CD4-positive, alpha-beta memory T cell (primary cell): ENCODE measurements at regions not wholly inside any gene's neighbourhood (a gene's known extent, or its start where the extent isn't known, plus 50 kb on each side); places are given as distances from the start of the nearest gene placed in this dataset.

Experiments used
- CTCF ChIA-PET: fragments of 350-600 bp; sonication (Branson Sonifier 250); formaldehyde crosslinking; loops from one replicate; lab custom pipeline; 2021; ENCODE audit warnings: inconsistent platforms; ENCODE audit not compliant: partially characterized antibody; lab: Charles Lee
- POLR2A ChIA-PET: fragments of 350-600 bp; sonication (Branson Sonifier 250); formaldehyde crosslinking; loops from one replicate; lab custom pipeline; 2021; ENCODE audit not compliant: partially characterized antibody; lab: Charles Lee
- DNase-seq, 5 donors: peaks; one replicate each; pipeline versions ENCODE4 v3.0.0 to v3.0.0-alpha.2; 2020 to 2022; ENCODE audit warnings: mixed read lengths in 1 of 5
- H3K27ac ChIP-seq: one replicate; pipeline ENCODE4 v1.7.0; 2013; ENCODE audit warnings: low read depth, low read length
- H3K27me3 ChIP-seq: 2 replicates; pipeline ENCODE4 v1.7.0; 2013; ENCODE audit warnings: mild to moderate bottlenecking, low read length, moderate library complexity; ENCODE audit not compliant: insufficient read depth
- H3K36me3 ChIP-seq: 2 replicates; pipeline ENCODE4 v1.7.0; 2013; ENCODE audit warnings: mild to moderate bottlenecking, low read length, moderate library complexity; ENCODE audit not compliant: insufficient read depth
- H3K4me1 ChIP-seq: 2 replicates; pipeline ENCODE4 v1.7.0; 2013; ENCODE audit warnings: mild to moderate bottlenecking, low read length, moderate library complexity; ENCODE audit not compliant: insufficient read depth
- H3K4me3 ChIP-seq, 2 donors: one replicate each; pipeline ENCODE4 v1.7.0; 2013; ENCODE audit warnings: low read length in 2 of 2, mild to moderate bottlenecking in 1 of 2
- H3K9me3 ChIP-seq, 2 donors: one replicate each; pipeline ENCODE4 v1.7.0; 2013; ENCODE audit warnings: low read length in 2 of 2, control low read depth in 1 of 2; ENCODE audit not compliant: control insufficient read depth in 1 of 2
- H3K27ac Mint-ChIP-seq, 7 donors: one replicate each; pipeline ENCODE4 v1.8.0; 2020 to 2021; ENCODE audit warnings: mixed read lengths in 7 of 7, mild to moderate bottlenecking in 6 of 7, inconsistent platforms in 3 of 7, moderate library complexity in 3 of 7
- H3K27me3 Mint-ChIP-seq, 2 donors: one replicate each; pipeline ENCODE4 v1.8.0; 2020 to 2021; ENCODE audit warnings: mixed read lengths in 2 of 2
- H3K36me3 Mint-ChIP-seq, 2 donors: one replicate each; pipeline ENCODE4 v1.8.0; 2020 to 2021; ENCODE audit warnings: mixed read lengths in 2 of 2, inconsistent platforms in 1 of 2, mild to moderate bottlenecking in 1 of 2
- H3K4me1 Mint-ChIP-seq, 4 donors: one replicate each; pipeline ENCODE4 v1.8.0; 2020 to 2021; ENCODE audit warnings: mixed read lengths in 4 of 4, mild to moderate bottlenecking in 1 of 4
- H3K4me3 Mint-ChIP-seq, 8 donors: one replicate each; pipeline ENCODE4 v1.8.0; 2020 to 2021; ENCODE audit warnings: mixed read lengths in 8 of 8, mild to moderate bottlenecking in 7 of 8, moderate library complexity in 6 of 8, inconsistent platforms in 3 of 8
- H3K9me3 Mint-ChIP-seq, 8 donors: one replicate each; pipeline ENCODE4 v1.8.0; 2020 to 2021; ENCODE audit warnings: mixed read lengths in 8 of 8, mild to moderate bottlenecking in 5 of 8, inconsistent platforms in 3 of 8, moderate library complexity in 1 of 8
- intact Hi-C: fragments of 100-400 bp; cut with micrococcal nuclease; formaldehyde crosslinking; loops from one replicate; pipeline ENCODE4 v1.15.1; 2023

GRCh38 chr18:10059610-10060468 is 146.0 kb downstream of the VAPA start:
- ChIA-PET POLR2A (no interaction called here), CTCF (no interaction called here)
- Mint-ChIP-seq H3K9me3 (peaks cover 0 to 3% (median 0%) of the 10 kb centered on the region in 8 donors), H3K27ac (no peak overlapping the region), H3K4me1 (no peaks in the 10 kb centered on the region), H3K4me3 (no peak overlapping the region), H3K27me3 (peaks cover 0 to 2% of the 10 kb centered on the region in 2 donors), H3K36me3 (no peaks in the 10 kb centered on the region)
- H3K27ac ChIP-seq: no peak overlapping the region
- no peaks in the 10 kb centered on the region for H3K27me3 ChIP-seq
- intact Hi-C loops: no loop called here
- H3K36me3 ChIP-seq: no peaks in the 10 kb centered on the region
- no peaks in the 10 kb centered on the region for H3K4me1 ChIP-seq
- H3K9me3 ChIP-seq: no peaks in the 10 kb centered on the region
- H3K4me3 ChIP-seq: no peak overlapping the region
- no peak for DNase-seq

GRCh38 chr18:10060469-10060782 is 146.6 kb downstream of the VAPA start:
- Mint-ChIP-seq H3K27ac (no peak overlapping the region), H3K27me3 (peaks cover 0 to 2% of the 10 kb centered on the region in 2 donors), H3K36me3 (no peaks in the 10 kb centered on the region), H3K4me3 (no peak overlapping the region), H3K9me3 (peaks cover 0 to 3% (median 0%) of the 10 kb centered on the region in 8 donors), H3K4me1 (no peaks in the 10 kb centered on the region)
- ChIA-PET POLR2A (no interaction called here), CTCF (no interaction called here)
- no peaks in the 10 kb centered on the region for H3K27me3 ChIP-seq
- intact Hi-C loops: no loop called here
- H3K4me1 ChIP-seq: no peaks in the 10 kb centered on the region
- no peak overlapping the region for H3K4me3 ChIP-seq
- no peak for DNase-seq
- no peaks in the 10 kb centered on the region for H3K9me3 ChIP-seq
- no peak overlapping the region for H3K27ac ChIP-seq
- no peaks in the 10 kb centered on the region for H3K36me3 ChIP-seq

- CTCF ChIA-PET: no interaction called here
- Mint-ChIP-seq H3K27ac (no peak overlapping the region), H3K4me3 (no peak overlapping the region), H3K9me3 (peaks cover 0 to 3% (median 0%) of the 10 kb centered on the region in 8 donors), H3K36me3 (no peaks in the 10 kb centered on the region), H3K4me1 (no peaks in the 10 kb centered on the region), H3K27me3 (peaks cover 2 to 4% of the 10 kb centered on the region in 2 donors)
- no peak overlapping the region for H3K27ac ChIP-seq
- H3K36me3 ChIP-seq: no peaks in the 10 kb centered on the region
- no peak for DNase-seq
- no peaks in the 10 kb centered on the region for H3K4me1 ChIP-seq
- no peak overlapping the region for H3K4me3 ChIP-seq
- POLR2A ChIA-PET: no interaction called here
- intact Hi-C loops: no loop called here
- no peaks in the 10 kb centered on the region for H3K27me3 ChIP-seq
- no peaks in the 10 kb centered on the region for H3K9me3 ChIP-seq
Observed at GRCh38 chr18:10060841-10061240, 147.0 kb downstream of the VAPA start.

GRCh38 chr18:10061566-10062140 is 147.8 kb downstream of the VAPA start:
- peaks cover 2 to 4% of the 10 kb centered on the region in 2 donors for H3K27me3 Mint-ChIP-seq
- H3K36me3 Mint-ChIP-seq: no peaks in the 10 kb centered on the region
- intact Hi-C loops: no loop called here
- ChIA-PET CTCF (no interaction called here), POLR2A (no interaction called here)
- H3K9me3 Mint-ChIP-seq: peaks cover 0 to 3% (median 0%) of the 10 kb centered on the region in 8 donors
- Histone ChIP-seq H3K9me3 (no peaks in the 10 kb centered on the region), H3K27ac (no peak overlapping the region), H3K4me3 (no peak overlapping the region), H3K4me1 (no peaks in the 10 kb centered on the region), H3K27me3 (no peaks in the 10 kb centered on the region), H3K36me3 (no peaks in the 10 kb centered on the region)
- H3K4me1 Mint-ChIP-seq: no peaks in the 10 kb centered on the region
- no peak overlapping the region for H3K4me3 Mint-ChIP-seq
- DNase-seq: no peak
- H3K27ac Mint-ChIP-seq: no peak overlapping the region

- H3K36me3 ChIP-seq: no peaks in the 10 kb centered on the region
- Mint-ChIP-seq H3K4me3 (no peak overlapping the region), H3K36me3 (no peaks in the 10 kb centered on the region), H3K27me3 (peaks cover 2 to 4% of the 10 kb centered on the region in 2 donors), H3K27ac (no peak overlapping the region), H3K4me1 (no peaks in the 10 kb centered on the region), H3K9me3 (peaks cover 0 to 3% (median 0%) of the 10 kb centered on the region in 8 donors)
- H3K27ac ChIP-seq: no peak overlapping the region
- no peaks in the 10 kb centered on the region for H3K9me3 ChIP-seq
- intact Hi-C loops: no loop called here
- DNase-seq: no peak
- no peaks in the 10 kb centered on the region for H3K27me3 ChIP-seq
- no peaks in the 10 kb centered on the region for H3K4me1 ChIP-seq
- POLR2A ChIA-PET: no interaction called here
- CTCF ChIA-PET: no interaction called here
- H3K4me3 ChIP-seq: no peak overlapping the region
Observed at GRCh38 chr18:10062302-10063300, 148.8 kb downstream of the VAPA start.

- H3K36me3 Mint-ChIP-seq: no peaks in the 10 kb centered on the region
- ChIA-PET CTCF (no interaction called here), POLR2A (no interaction called here)
- Histone ChIP-seq H3K27me3 (no peaks in the 10 kb centered on the region), H3K4me3 (no peak overlapping the region), H3K4me1 (no peaks in the 10 kb centered on the region), H3K27ac (no peak overlapping the region), H3K36me3 (no peaks in the 10 kb centered on the region), H3K9me3 (no peaks in the 10 kb centered on the region)
- H3K27me3 Mint-ChIP-seq: peaks cover 3 to 4% of the 10 kb centered on the region in 2 donors
- H3K27ac Mint-ChIP-seq: no peak overlapping the region
- no peak overlapping the region for H3K4me3 Mint-ChIP-seq
- H3K4me1 Mint-ChIP-seq: no peaks in the 10 kb centered on the region
- DNase-seq: no peak
- peaks cover 0 to 3% (median 0%) of the 10 kb centered on the region in 8 donors for H3K9me3 Mint-ChIP-seq
- intact Hi-C loops: no loop called here
Observed at GRCh38 chr18:10063489-10063888, 149.7 kb downstream of the VAPA start.

GRCh38 chr18:10064267-10064666 is 150.5 kb downstream of the VAPA start:
- H3K9me3 ChIP-seq: no peaks in the 10 kb centered on the region
- H3K36me3 ChIP-seq: no peaks in the 10 kb centered on the region
- POLR2A ChIA-PET: no interaction called here
- H3K4me1 ChIP-seq: no peaks in the 10 kb centered on the region
- Mint-ChIP-seq H3K4me3 (no peak overlapping the region), H3K9me3 (peaks cover 0 to 3% (median 0%) of the 10 kb centered on the region in 8 donors), H3K4me1 (no peaks in the 10 kb centered on the region), H3K36me3 (no peaks in the 10 kb centered on the region), H3K27me3 (peaks cover 4 to 6% of the 10 kb centered on the region in 2 donors), H3K27ac (no peak overlapping the region)
- CTCF ChIA-PET: no interaction called here
- intact Hi-C loops: no loop called here
- no peak overlapping the region for H3K27ac ChIP-seq
- no peaks in the 10 kb centered on the region for H3K27me3 ChIP-seq
- no peak for DNase-seq
- no peak overlapping the region for H3K4me3 ChIP-seq
